ENCODE measurements at regions not wholly inside any gene's neighbourhood (a gene's known extent, or its start where the extent isn't known, plus 50 kb on each side); places are given as distances from the start of the nearest gene placed in this dataset.
"Not testable (repeated sequence)": the region's sequence is repeated elsewhere in the genome, so short reads cannot be mapped to it uniquely, and the experiment has no call there.

GRCh38 chr5:40428126-40428525 lies 251.6 kb upstream of the PTGER4 start:
- Histone ChIP-seq H3K27me3 (no peaks in the 10 kb centered on the region), H3K4me3 (no peak overlapping the region), H3K36me3 (no peaks in the 10 kb centered on the region), H3K9me3 (no peaks in the 10 kb centered on the region), H3K27ac (no peak overlapping the region), H3K4me1 (peaks cover 24% of the 10 kb centered on the region)
- WGBS = 42% methylated on average over 1 of the region's 1 CpG
- no peak for DNase-seq (ENCODE audit: low spot score in 2 of 2)
- TF ChIP-seq POLR2A (IDR thresholded peaks at IDR 0.05) = no peak
- no peak for TF ChIP-seq EP300 (IDR thresholded peaks at IDR 0.05)
- TF ChIP-seq POLR2AphosphoS5 (IDR thresholded peaks at IDR 0.05) = no peak
- TF ChIP-seq, protein P1, sequence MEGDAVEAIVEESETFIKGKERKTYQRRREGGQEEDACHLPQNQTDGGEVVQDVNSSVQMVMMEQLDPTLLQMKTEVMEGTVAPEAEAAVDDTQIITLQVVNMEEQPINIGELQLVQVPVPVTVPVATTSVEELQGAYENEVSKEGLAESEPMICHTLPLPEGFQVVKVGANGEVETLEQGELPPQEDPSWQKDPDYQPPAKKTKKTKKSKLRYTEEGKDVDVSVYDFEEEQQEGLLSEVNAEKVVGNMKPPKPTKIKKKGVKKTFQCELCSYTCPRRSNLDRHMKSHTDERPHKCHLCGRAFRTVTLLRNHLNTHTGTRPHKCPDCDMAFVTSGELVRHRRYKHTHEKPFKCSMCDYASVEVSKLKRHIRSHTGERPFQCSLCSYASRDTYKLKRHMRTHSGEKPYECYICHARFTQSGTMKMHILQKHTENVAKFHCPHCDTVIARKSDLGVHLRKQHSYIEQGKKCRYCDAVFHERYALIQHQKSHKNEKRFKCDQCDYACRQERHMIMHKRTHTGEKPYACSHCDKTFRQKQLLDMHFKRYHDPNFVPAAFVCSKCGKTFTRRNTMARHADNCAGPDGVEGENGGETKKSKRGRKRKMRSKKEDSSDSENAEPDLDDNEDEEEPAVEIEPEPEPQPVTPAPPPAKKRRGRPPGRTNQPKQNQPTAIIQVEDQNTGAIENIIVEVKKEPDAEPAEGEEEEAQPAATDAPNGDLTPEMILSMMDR (IDR thresholded peaks at IDR 0.05) = no peak

GRCh38 chr5:40417046-40417810 lies 262.5 kb upstream of the PTGER4 start:
- H3K9me3 ChIP-seq; H3K4me1 ChIP-seq; H3K36me3 ChIP-seq; H3K27me3 ChIP-seq; DNase-seq (ENCODE audit: low spot score in 2 of 2); H3K27ac ChIP-seq; H3K4me3 ChIP-seq: not testable (repeated sequence)
- WGBS = 80% methylated on average over 8 of the region's 8 CpGs

GRCh38 chr5:40416588-40416987 lies 263.1 kb upstream of the PTGER4 start:
- Histone ChIP-seq H3K36me3 (no peaks in the 10 kb centered on the region), H3K27me3 (no peaks in the 10 kb centered on the region), H3K27ac (no peak overlapping the region), H3K9me3 (no peaks in the 10 kb centered on the region), H3K4me3 (no peak overlapping the region), H3K4me1 (peaks cover 10% of the 10 kb centered on the region)
- TF ChIP-seq, protein P1 (IDR thresholded peaks at IDR 0.05) = no peak
- no peak for TF ChIP-seq POLR2A (IDR thresholded peaks at IDR 0.05)
- no peak for TF ChIP-seq POLR2AphosphoS5 (IDR thresholded peaks at IDR 0.05)
- TF ChIP-seq EP300 (IDR thresholded peaks at IDR 0.05) = no peak
- no peak for DNase-seq (ENCODE audit: low spot score in 2 of 2)

DNA sequence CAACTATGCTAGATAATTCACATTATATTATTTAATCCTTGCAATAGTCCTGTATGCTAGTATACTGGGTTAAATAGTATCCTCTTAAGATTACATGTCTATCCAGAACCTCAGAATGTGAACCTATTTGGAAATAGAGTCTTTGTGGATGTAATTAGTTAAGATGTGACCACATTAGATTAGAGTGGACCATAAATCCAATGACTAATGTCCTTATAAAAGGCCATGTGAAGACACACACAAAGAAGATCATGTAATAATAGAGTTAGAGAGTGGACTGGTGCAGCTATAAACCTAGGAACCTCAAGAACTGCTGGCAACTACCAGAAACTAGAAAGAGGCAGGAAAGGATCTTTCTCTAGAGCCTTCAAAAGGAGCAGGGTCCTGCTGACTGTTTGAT lies 263.6 kb upstream of the PTGER4 start:
- TF ChIP-seq EP300 (IDR thresholded peaks at IDR 0.05) (no peak), POLR2A (IDR thresholded peaks at IDR 0.05) (no peak), POLR2AphosphoS5 (IDR thresholded peaks at IDR 0.05) (no peak)
- TF ChIP-seq, protein P1 (IDR thresholded peaks at IDR 0.05) = no peak
- Histone ChIP-seq H3K36me3 (no peaks in the 10 kb centered on the region), H3K4me1 (peaks cover 15% of the 10 kb centered on the region), H3K27me3 (no peaks in the 10 kb centered on the region), H3K4me3 (no peak overlapping the region), H3K27ac (no peak overlapping the region), H3K9me3 (no peaks in the 10 kb centered on the region)
- DNase-seq (ENCODE audit: low spot score in 2 of 2) = no peak

DNA sequence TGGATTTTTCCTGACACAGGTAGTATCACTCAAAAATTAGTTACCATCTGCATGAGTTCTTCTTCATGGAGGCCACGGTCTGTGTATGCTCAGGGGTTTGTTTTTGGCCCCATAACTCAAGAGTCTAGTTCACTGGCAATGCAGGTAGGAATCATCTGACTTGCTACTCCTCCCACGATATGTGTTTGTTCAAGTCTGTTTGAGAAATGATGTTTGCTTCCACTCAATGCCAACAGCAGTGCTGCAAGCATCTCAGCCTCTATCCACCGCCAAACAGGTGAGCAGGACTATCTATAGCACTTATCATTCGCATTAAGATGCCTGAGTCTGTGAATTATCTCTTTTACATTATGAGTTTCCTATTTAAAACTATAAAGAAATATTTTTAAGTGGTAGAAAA lies 264.8 kb upstream of the PTGER4 start:
- Histone ChIP-seq H3K27me3 (no peaks in the 10 kb centered on the region), H3K27ac (no peak overlapping the region), H3K4me3 (no peak overlapping the region), H3K4me1 (peaks cover 25% of the 10 kb centered on the region), H3K9me3 (no peaks in the 10 kb centered on the region), H3K36me3 (no peaks in the 10 kb centered on the region)
- no peak for DNase-seq (ENCODE audit: low spot score in 2 of 2)
- TF ChIP-seq POLR2A (IDR thresholded peaks at IDR 0.05) (no peak), EP300 (IDR thresholded peaks at IDR 0.05) (no peak), POLR2AphosphoS5 (IDR thresholded peaks at IDR 0.05) (no peak)
- TF ChIP-seq, protein P1 (IDR thresholded peaks at IDR 0.05) = no peak
- WGBS = 69% methylated on average over 4 of the region's 4 CpGs

GRCh38 chr5:40413743-40414142 lies 266.0 kb upstream of the PTGER4 start:
- no peaks in the 10 kb centered on the region for H3K36me3 ChIP-seq
- H3K27ac ChIP-seq = no peak overlapping the region
- TF ChIP-seq EP300 (IDR thresholded peaks at IDR 0.05) (no peak), POLR2A (IDR thresholded peaks at IDR 0.05) (no peak), POLR2AphosphoS5 (IDR thresholded peaks at IDR 0.05) (no peak)
- no peaks in the 10 kb centered on the region for H3K27me3 ChIP-seq
- H3K4me3 ChIP-seq = no peak overlapping the region
- H3K9me3 ChIP-seq = no peaks in the 10 kb centered on the region
- H3K4me1 ChIP-seq = peaks cover 25% of the 10 kb centered on the region
- no peak for DNase-seq (ENCODE audit: low spot score in 2 of 2)
- 47% methylated on average over 4 of the region's 4 CpGs for WGBS
